Hepatocyte (in vitro differentiated cells): ENCODE measurements at regions not wholly inside any gene's neighbourhood (a gene's known extent, or its start where the extent isn't known, plus 50 kb on each side); places are given as distances from the start of the nearest gene placed in this dataset.

Experiments used
- EZH2 ChIP-seq: fragments of 200-600 bp; sonication (generic); IDR thresholded peaks from 2 replicates; pipeline ENCODE4 v1.6.1; 2016; ENCODE audit warnings: antibody characterized with exemption, mild to moderate bottlenecking, borderline replicate concordance
- EZH2phosphoT487 ChIP-seq: fragments of 200-600 bp; sonication (generic); IDR thresholded peaks from one replicate; pipeline ENCODE4 v1.6.1; 2018; ENCODE audit warnings: antibody characterized with exemption, mild to moderate bottlenecking, low read depth, moderate library complexity; ENCODE audit not compliant: unreplicated experiment, severe bottlenecking
- TF ChIP-seq, protein P1 (sequence below): fragments of 200-600 bp; sonication (generic); IDR thresholded peaks from 2 replicates; pipeline ENCODE4 v1.5.1; 2016; ENCODE audit warnings: antibody characterized with exemption, mild to moderate bottlenecking; ENCODE audit not compliant: poor library complexity

- TF ChIP-seq, protein P1, sequence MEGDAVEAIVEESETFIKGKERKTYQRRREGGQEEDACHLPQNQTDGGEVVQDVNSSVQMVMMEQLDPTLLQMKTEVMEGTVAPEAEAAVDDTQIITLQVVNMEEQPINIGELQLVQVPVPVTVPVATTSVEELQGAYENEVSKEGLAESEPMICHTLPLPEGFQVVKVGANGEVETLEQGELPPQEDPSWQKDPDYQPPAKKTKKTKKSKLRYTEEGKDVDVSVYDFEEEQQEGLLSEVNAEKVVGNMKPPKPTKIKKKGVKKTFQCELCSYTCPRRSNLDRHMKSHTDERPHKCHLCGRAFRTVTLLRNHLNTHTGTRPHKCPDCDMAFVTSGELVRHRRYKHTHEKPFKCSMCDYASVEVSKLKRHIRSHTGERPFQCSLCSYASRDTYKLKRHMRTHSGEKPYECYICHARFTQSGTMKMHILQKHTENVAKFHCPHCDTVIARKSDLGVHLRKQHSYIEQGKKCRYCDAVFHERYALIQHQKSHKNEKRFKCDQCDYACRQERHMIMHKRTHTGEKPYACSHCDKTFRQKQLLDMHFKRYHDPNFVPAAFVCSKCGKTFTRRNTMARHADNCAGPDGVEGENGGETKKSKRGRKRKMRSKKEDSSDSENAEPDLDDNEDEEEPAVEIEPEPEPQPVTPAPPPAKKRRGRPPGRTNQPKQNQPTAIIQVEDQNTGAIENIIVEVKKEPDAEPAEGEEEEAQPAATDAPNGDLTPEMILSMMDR = no peak
- TF ChIP-seq EZH2phosphoT487 = no peak
- TF ChIP-seq EZH2 = no peak
Measured at GRCh38 chr5:93070938-93071337, 510.1 kb downstream of the NR2F1-AS1 start.
